ENCODE measurements at regions not wholly inside any gene's neighbourhood (a gene's known extent, or its start where the extent isn't known, plus 50 kb on each side); places are given as distances from the start of the nearest gene placed in this dataset.
A peak's percentile ranks its signal among the peaks of the same experiment; 100 is the strongest.
"Not testable (repeated sequence)": the region's sequence is repeated elsewhere in the genome, so short reads cannot be mapped to it uniquely, and the experiment has no call there.

GRCh38 chr9:22645893-22646292 lies 199.3 kb downstream of the DMRTA1 start:
- FAIRE-seq, result peak; percentile 81
- TF ChIP-seq CTCF (IDR thresholded peaks at IDR 0.05; ENCODE audit: insufficient read depth, missing control alignments), result no peak
- no peak for DNase-seq (ENCODE audit: insufficient read length, low spot score)

GRCh38 chr9:22649384-22649783 lies 202.8 kb downstream of the DMRTA1 start:
- no peak for TF ChIP-seq CTCF (IDR thresholded peaks at IDR 0.05; ENCODE audit: insufficient read depth, missing control alignments)
- DNase-seq (ENCODE audit: insufficient read length, low spot score), result no peak
- no peak for FAIRE-seq

GRCh38 chr9:22650145-22650544 lies 203.5 kb downstream of the DMRTA1 start:
- no peak for TF ChIP-seq CTCF (IDR thresholded peaks at IDR 0.05; ENCODE audit: insufficient read depth, missing control alignments)
- FAIRE-seq, result no peak
- no peak for DNase-seq (ENCODE audit: insufficient read length, low spot score)

- DNase-seq (ENCODE audit: insufficient read length, low spot score) (no peak), FAIRE-seq (no peak)
- TF ChIP-seq CTCF (IDR thresholded peaks at IDR 0.05; ENCODE audit: insufficient read depth, missing control alignments), result no peak
These were observed 204.3 kb downstream of the DMRTA1 start for GRCh38 chr9:22650946-22651345.

GRCh38 chr9:22654833-22655232 lies 208.2 kb downstream of the DMRTA1 start:
- FAIRE-seq (no peak), DNase-seq (ENCODE audit: insufficient read length, low spot score) (no peak)
- no peak for TF ChIP-seq CTCF (IDR thresholded peaks at IDR 0.05; ENCODE audit: insufficient read depth, missing control alignments)

- DNase-seq (ENCODE audit: insufficient read length, low spot score) (no peak), FAIRE-seq (no peak)
- no peak for TF ChIP-seq CTCF (IDR thresholded peaks at IDR 0.05; ENCODE audit: insufficient read depth, missing control alignments)
These were observed 211.1 kb downstream of the DMRTA1 start for GRCh38 chr9:22657713-22658112.

- not testable (repeated sequence) for FAIRE-seq; DNase-seq (ENCODE audit: insufficient read length, low spot score)
These were observed 211.9 kb downstream of the DMRTA1 start for GRCh38 chr9:22658484-22658883.

- FAIRE-seq, result no peak
- DNase-seq (ENCODE audit: insufficient read length, low spot score), result no peak
- TF ChIP-seq CTCF (IDR thresholded peaks at IDR 0.05; ENCODE audit: insufficient read depth, missing control alignments), result no peak
These were observed 235.9 kb downstream of the DMRTA1 start for GRCh38 chr9:22682536-22682935.

All from D721Med (cell line).